Upper lobe of left lung (tissue), 4 donors: ENCODE measurements at regions not wholly inside any gene's neighbourhood (a gene's known extent, or its start where the extent isn't known, plus 50 kb on each side); places are given as distances from the start of the nearest gene placed in this dataset.

ENCODE experiments used
- POLR2A ChIP-seq, 4 donors: fragments of 450-650 bp; IDR thresholded peaks; one replicate each; pipeline ENCODE4 v1.5.1; 2016 to 2017; ENCODE audit warnings: antibody characterized with exemption in 4 of 4, mild to moderate bottlenecking in 2 of 4
- TF ChIP-seq, protein P1 (sequence below), 6 experiments: fragments of 450-650 bp in 4 of 6; fragments of 200-600 bp in 2 of 6; sonication (generic) in 2 of 6; IDR thresholded peaks; one replicate each; pipeline ENCODE4 v1.5.1; 2016 to 2019; ENCODE audit warnings: antibody characterized with exemption in 6 of 6

DNA sequence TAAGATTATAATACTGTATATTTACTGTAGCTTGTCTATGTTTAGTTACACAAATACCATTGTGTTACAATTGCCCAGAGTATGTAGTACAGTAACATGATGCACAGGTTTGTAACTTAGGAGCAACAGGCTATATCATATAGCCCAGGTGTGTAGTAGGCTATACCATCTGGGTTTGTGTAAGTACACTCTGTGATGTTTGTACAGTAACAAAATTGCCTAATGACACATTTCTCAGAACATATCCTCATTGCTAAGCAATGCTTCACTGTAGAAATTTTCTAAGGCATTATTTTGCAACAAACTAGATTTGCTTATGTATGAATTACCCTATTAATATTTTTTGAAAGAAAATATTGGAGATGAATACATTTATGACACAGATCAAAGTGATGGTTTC lies 1390.9 kb downstream of the C4orf33 start:
- no peak for TF ChIP-seq POLR2A (IDR thresholded peaks at IDR 0.05)
- TF ChIP-seq, protein P1, sequence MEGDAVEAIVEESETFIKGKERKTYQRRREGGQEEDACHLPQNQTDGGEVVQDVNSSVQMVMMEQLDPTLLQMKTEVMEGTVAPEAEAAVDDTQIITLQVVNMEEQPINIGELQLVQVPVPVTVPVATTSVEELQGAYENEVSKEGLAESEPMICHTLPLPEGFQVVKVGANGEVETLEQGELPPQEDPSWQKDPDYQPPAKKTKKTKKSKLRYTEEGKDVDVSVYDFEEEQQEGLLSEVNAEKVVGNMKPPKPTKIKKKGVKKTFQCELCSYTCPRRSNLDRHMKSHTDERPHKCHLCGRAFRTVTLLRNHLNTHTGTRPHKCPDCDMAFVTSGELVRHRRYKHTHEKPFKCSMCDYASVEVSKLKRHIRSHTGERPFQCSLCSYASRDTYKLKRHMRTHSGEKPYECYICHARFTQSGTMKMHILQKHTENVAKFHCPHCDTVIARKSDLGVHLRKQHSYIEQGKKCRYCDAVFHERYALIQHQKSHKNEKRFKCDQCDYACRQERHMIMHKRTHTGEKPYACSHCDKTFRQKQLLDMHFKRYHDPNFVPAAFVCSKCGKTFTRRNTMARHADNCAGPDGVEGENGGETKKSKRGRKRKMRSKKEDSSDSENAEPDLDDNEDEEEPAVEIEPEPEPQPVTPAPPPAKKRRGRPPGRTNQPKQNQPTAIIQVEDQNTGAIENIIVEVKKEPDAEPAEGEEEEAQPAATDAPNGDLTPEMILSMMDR (IDR thresholded peaks at IDR 0.05) = no peak
